ENCODE measurements at regions not wholly inside any gene's neighbourhood (a gene's known extent, or its start where the extent isn't known, plus 50 kb on each side); places are given as distances from the start of the nearest gene placed in this dataset.

DNA sequence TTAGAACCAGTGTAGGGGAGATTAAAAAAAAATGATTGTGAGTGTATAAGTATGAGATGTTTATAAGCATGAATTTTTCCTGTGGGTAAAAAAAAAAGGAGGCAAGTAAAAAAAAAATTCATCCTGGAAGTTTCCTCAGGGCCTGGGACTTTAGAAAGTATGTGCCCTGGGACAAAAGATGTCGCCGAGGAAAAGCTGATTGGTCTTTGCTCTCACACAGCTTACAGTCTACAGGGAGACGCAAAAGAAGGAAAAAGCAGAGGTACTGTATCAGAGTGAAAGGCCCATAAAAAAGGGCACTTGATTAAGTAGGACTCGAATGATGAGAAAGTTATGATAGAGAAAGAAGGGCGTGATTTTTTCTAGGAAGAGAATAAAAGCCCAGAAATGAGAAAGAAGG is 501.4 kb upstream of the MEF2C start:
- no peak for DNase-seq

DNA sequence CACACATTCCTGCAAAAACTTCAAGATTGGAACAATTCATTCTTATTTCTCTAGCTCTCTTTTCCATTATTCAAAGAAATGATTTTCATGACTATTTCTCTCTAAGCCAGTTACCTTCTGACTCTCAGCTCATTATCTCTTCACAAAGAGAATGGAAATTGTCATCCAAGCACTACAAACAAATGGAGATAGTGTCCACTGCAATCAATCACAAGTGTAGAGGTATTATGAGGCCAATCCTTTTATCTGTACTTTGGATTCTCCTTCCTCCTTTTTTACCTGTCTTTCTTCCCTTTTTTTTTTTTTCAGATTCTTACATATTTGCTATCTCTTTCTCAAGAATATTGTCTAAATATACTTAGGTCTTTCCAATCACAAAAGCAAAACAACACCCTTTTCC is 497.7 kb upstream of the MEF2C start:
- DNase-seq, result no peak

DNA sequence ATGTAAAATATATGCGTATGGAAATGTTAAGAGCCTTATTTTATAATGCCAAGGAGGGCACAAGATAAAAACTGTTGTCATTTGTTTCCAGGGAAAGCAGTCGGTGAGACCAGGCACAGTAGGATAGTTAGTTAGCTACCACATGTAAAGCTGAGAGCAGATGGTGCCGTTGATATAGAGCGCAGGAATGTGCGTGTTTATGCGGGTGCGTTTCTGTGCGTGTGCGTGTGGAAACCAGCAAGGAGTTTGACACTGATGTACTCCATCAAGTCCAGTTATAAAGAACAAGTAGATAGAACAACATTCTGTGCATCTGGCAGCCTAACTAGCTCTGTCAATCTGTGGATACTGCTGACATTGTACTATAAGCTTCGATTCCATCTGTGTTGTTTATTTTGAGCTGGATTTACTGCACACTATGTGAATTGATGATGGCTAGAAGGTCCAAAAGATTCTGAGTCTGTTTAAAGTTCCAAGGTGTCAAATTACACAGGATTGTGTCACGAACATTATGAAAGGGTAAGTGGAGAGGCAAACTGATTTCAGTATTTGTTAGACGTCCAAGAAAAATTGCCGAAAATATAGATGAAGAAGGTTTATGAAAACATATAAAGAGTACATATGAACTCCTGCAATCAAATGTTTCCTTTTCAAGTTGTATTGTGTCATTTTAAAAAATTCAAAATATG is 494.9 kb upstream of the MEF2C start:
- peak in 1 of 3 experiments; percentile 7 for DNase-seq

DNA sequence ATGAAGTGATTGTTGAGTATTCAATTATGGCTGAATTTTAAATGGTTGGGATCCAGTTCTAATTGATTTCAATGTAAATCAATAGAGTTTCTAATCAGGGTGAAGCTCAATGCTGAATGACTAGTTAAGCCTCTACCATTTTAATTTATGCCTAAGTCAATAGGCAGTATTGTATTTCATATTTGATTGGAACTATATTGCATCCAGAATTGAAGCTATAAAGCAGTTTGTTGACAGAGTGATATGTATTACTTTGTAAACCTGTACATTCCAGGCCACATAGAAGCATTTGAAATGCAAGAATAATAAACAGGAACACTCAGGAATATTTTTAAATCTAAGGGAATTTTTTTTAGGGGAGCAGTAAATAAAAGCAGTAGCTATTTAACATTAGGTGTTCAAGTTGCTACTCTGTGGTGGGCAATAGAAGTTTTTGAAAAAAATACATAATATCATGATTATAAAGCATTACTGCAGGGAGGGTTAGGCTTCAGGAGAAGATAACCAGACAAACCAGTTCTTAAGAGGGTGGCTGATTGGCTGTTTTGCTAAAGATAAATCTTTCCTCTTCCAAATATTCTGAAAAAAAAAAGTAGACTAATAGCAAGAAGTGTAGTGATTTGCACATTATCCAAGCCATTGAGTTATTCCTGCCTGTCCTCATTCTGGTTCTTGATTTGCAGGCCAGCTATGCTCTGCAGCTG is 492.0 kb upstream of the MEF2C start:
- DNase-seq, result peak in 2 of 3 experiments; percentile 47 to 72

DNA sequence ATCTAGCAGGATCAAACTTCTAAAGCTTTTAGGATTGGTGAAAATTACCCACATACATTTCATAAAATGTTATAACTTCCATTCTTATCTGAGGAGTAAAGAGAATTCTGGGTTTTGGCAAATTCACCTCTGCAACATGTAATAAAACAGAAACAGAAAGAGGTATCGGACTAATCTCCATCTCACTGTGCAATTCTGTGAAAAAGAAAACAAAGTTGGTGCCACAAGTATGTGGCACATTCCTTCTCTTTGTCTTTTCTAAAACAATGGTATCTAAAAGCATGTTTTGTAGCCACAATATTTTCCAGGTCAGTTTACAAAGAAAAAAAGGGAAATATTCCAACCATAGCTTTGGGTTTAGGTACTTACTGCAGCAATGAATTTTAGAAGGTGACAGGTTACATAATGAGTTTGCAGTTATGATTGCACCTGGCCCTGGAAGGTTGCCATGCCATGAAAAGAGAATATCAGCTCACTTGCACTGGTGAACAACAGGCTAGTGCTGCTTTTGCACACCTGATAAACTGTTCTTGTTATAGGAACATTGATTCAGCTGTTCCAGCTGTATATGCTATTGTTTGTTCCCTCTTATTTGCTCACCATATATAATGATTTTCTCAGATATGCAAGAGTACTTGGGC is 491.3 kb upstream of the MEF2C start:
- peak; percentile 12 to 90 (median 61) for DNase-seq

DNA sequence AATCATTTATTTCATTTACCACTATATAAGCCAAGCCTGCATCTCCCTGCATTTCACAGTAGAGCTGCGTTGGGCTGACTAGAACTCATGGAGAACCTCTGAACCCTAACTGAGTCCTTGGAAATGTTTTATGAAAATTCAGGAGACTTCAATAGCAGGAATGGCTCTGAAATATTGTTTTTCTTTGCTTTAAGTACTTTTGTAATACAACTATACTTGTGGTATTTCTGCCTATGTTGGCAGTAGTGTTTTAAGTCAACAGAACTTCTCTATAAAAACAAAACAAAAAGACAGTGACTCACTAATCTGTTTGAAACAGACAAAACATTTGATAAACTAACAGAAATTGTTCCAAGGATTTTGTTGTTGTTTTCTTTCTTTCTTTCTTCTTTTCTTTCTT is 489.2 kb upstream of the MEF2C start:
- no peak for DNase-seq

DNA sequence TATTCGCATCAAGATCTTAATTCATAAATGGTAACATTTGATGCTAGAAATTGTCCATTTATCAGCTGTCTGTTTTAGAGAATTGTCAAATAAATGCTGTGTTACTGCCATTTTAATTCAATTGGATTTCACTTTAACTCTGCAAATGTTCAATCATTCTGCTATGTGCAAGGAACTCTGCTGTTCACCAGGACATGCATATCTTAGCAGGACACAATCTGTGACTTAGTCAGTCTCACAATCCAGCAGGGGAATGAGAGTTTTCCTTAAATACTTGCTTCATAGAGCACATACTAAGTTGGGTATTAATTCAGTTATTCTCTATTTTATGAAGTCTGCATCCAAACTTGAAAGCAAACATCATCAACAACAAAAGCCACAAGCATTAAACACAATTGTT is 488.7 kb upstream of the MEF2C start:
- no peak for DNase-seq

DNA sequence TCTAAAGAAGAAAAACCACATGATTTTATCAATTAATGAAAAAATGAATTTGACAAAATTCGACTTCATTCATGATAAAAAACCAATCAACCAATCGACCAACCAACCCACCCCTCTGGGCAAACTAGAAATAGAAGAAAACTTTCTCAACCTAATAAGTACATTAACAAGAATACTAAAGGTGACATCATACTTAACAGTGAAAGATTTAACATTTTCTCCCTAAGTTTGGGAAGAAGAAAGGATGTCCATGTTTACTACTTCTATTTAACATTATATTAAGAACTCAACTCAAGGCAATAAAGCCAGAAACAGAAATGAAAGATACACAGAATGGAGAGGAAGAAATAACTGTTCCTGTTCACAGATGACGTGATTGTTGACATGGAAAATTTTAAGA is 476.1 kb upstream of the MEF2C start:
- no peak for DNase-seq

DNA sequence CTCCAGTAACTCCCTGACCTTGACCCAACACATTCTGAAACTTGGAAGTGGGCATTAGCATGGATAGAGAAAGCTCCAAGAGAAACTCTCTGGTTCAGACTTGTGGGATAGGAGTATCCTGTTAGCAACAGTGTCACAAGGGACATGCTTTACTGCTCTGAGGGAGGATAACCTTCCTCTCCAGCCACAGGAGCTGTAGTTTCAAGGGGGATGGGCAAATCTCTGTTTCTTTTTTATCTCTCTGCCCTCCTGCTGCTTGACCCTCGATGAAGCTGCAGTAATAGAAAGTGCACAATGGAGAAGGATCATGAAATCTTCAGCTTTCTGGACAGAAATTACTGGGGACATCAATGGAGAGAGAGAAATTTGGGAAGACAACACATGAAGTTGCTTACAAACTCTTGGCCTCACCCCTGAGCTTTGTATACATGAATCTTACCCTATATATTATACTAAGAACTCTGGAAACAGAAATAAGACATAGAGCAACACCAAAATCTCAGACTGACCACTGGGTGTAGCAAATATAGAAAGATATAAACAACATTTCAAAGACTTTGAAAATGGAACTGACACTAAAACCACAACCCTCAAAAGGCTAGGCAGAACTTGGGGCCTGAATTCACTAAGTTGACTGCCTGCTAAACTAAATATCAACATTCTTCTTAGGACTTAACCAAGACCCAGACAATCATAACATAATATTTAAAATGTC is 471.0 kb upstream of the MEF2C start:
- no peak for DNase-seq

DNA sequence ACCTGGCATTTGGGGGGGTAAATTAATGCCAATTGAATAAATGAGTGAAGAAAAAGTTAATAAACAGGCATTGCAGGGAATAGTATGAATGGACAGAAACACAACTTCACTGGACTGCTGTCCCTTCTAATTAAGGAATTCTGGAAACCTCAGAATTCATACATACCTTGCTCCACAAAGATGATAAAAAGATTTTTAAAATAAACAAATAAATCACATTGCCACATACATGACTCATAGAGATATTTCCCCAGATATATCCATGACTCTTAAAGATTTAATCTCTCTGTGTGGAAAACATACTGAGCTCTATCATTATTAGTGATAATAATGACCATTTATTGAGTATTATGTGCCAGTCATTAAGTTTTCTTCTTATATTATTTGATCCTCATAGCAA is 469.0 kb upstream of the MEF2C start:
- DNase-seq, result no peak

DNA sequence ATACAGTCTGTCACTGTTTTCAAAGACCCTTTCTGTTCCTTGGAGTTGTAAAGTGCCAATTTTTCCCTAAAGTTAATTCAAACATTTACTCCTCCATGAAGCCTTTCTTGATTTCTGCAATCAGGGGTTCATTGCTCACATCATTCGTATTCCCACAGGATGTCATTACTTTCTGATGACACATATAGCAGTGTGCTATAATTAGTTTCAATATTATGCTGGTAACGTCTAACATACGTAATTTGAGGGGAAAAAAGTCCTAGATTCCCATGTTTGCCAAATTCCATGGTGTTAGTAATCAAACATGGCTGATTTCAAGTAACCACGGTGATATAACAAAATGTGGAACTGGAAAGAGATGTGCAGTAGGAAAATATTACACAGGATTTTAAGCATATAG is 468.2 kb upstream of the MEF2C start:
- DNase-seq, result no peak

DNA sequence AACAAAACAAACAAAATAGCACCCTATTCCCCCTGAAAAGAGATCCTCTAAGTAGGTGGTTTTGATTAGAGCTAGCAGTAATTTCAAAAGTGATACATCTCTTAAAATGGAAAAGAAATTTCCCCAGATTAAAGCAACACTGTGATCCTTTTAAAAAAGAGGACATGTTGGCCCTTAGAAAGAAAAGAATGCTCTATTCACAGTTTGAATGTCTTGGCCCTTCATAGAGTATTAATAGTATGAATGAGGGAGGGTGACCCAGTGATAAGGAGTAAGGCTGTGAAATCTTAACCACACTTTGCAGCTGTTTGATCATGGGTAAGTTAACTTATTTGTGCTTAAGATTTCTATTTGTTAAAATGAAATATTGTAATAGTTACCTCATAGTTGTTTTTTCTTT is 467.7 kb upstream of the MEF2C start:
- no peak for DNase-seq

DNA sequence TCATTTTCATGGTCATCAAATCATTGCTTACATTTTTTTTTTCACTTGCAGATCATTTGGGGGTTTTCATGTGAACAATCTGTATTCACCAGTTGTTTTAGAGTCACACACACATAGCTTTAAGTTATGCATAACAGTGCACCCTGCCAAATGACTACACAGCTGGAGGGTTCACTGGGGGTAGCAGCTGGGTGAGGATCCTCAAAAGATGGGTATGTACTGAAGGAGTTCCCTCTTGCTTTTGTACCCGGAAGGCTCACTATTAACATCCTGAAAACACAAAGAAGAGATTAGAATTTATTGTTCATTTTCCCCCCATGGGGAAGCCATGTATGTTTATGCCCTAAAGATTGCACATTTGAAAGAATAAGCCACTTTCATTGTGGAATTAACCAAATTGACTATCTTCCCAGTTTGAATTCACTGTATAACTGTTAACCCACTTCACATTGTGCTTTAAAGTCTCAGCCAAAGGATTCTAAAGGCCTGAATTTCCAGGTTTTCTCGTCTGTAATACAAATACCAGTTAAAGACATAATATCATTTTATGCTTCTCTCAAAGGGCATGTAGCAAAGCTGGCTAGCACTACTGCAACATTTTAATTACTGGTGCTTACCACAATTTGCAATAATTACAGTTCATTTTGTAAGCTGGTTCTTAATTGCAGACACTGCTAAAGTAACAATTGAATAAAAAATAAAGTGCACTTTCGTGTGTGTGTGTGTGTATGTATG is 466.4 kb upstream of the MEF2C start:
- DNase-seq, result peak in 2 of 3 experiments; percentile 24 to 55

DNA sequence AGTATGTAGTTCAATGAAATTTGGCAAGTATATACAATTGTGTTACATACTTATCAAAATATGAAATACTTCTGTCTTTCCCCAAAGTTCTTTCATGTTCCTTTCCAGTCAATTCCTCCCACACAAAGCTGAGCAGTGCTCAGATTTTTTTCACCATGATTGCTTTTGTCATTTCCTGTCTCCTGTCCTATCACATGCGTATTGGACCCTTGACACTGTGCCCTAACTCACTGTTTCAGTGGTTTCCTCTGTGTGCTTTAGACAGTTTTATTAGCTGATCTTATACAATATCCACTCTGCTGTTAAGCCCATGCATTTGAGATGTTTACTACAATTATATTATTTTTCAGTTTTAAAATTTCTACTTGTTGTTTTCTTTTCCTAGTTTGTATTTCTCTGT is 463.6 kb upstream of the MEF2C start:
- DNase-seq, result no peak

DNA sequence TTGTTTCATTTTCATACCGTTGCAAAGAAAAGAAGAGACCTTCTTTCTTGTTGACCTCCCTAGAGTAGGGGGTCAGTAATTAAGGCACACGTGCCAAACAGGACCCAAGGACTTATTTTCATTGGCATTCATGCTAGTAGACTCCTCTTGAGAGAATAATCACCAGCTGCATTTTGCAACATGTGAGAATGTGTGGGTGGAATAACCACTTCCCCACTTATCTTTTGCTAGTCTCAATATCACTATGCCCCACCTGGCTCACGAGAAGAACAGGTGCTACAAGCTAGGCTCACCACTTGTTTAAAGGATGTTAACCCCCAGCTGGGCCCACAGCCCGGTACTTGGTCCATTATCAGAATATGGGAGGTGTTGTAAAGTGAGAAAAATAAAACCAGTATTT is 460.7 kb upstream of the MEF2C start:
- DNase-seq, result peak; percentile 12 to 69 (median 29)

DNA sequence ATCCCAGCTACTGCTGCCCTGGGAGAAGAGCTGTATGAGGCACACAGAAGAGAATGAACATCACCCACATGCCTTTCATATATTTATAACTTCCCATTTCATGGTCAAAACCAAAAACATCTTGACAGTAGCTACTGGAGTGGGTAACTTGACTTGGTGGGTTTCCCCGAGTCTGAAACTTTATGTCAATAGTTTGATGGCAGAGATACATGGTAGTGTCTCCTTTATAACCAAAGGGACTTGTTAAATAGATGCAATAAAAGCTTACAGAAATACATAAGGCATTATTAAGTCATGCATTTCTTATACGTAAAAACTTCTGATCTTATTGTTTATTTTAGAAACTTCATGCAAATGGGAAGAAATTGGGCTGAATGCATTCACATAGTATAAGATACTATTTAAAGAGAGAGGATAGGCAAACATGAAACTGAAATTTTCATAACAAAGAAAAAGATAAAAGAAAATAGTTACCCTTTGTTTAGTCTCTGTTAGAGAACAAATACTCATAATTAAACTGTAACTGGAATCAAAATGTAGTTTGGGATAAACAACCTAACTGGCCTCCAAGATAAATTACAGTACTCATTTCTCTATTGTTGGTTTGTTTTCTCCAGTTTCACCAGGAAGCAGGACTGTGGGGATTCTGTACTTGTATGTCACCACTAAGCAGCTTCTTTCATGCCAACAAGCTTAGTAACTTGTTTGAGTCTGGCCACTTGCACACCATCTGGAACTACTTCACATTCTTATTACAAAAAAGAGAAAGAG is 459.3 kb upstream of the MEF2C start:
- peak in 1 of 3 experiments; percentile 1 for DNase-seq

DNA sequence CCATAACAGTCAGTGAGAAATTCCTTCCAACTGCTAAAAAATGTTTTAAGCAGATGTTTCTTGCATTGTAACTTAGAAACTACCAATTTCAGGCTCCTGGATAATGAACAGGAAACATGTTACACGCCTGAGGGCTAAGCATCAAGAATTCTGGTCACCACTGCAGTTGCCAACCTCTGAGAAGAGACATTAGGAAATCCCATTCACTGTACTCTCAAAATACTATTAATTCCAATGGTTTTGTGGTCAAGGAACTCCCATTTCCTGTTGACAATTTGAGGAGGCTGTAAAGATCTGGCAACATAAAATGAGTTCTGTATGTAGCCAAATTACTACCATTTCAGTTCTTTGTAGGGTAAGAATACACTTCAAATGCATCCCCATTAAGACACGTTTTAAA is 456.0 kb upstream of the MEF2C start:
- no peak for DNase-seq

DNA sequence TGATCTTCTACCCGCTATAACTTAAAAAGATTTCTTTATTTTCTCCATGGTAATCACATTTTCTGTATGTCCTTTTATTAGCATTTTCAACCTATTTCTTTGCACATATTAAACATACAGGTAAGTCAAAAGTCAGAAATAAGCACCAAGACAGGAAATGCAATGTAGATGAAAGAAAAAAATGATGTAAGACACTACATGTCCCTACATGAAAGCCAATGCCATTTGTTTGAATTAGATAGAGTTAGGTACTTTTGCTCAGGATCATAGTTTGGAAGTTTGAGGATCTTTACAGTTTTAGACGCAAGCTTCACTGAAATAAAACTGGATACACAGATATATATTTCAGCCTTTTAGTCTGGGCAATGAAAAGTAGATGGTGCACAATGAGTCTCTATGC is 453.1 kb upstream of the MEF2C start:
- DNase-seq, result no peak

DNA sequence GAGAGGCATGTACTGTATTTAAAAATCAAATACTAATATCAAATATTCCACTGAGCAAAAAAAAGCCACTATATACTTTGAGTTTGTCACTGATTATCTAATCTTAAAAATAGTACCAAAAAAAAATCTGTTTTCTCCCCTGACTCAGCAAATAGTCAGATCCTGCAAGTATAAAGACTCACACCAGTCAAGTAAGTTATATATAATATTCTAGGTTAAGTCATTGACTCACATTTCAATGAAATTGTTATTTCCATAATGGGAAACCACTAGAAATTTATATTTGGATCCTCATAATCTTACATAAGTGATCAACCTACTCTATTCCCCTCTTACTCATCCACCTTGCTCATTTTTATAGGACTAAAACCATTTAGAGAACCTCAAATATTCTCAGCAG is 447.2 kb upstream of the MEF2C start:
- no peak for DNase-seq

DNA sequence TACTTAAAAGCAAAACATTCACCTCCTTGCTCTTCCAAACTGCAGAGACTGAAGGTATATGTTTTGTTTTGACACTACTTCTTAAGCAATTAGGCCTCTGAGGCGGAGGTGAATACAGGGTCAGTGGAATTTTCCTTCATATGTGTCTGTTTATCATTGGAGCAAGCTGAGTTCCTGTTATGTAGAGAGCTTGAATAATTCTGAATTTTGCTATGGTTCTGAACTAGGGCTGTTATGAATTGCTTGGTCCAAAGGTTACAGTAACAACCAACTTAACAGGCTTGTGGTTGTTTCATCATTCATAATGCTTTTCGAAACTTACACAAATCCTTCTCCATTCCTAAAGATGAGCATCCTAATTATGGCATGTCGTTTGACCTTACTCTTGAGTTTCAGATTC is 444.6 kb upstream of the MEF2C start:
- no peak for DNase-seq

DNA sequence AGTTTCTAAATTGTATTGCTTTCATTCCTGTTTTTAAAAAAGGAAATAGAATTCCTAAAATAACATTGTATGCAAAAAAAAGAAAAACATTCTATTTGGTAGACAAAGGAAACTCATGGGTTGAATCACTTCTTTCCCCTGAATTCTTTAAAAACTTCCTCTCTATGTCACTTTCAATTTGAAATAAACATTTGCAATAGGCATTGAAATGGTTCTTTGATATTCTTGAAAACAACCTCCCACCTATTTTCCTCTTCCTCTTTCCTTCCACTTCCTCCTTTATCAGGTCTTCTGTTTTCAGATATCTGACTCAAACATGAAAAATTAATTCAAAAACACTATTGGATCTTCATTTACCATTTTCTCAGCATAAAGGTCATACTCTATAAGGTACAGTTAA is 442.0 kb upstream of the MEF2C start:
- DNase-seq, result no peak
